ENCODE measurements at regions not wholly inside any gene's neighbourhood (a gene's known extent, or its start where the extent isn't known, plus 50 kb on each side); places are given as distances from the start of the nearest gene placed in this dataset.

GRCh38 chr6:140833408-140833807, 1299.3 kb upstream of the GJE1 start:
- Histone ChIP-seq H3K27ac (ENCODE audit: low read depth, low read length) (no peak overlapping the region), H3K27me3 (ENCODE audit: insufficient read depth, low read length) (no peaks in the 10 kb centered on the region), H3K9me3 (ENCODE audit: low read depth, low read length) (no peaks in the 10 kb centered on the region), H3K4me1 (ENCODE audit: insufficient read depth, low read length) (peaks cover 5% of the 10 kb centered on the region), H3K79me2 (ENCODE audit: insufficient read depth, low read length) (no peaks in the 10 kb centered on the region), H2AFZ (ENCODE audit: low read length) (peak overlapping the region; percentile 71), H3K4me2 (ENCODE audit: insufficient read depth, low read length) (no peak overlapping the region), H3K4me3 (ENCODE audit: insufficient read depth, low read length) (no peak overlapping the region), H4K20me1 (ENCODE audit: insufficient read depth, low read length) (no peaks in the 10 kb centered on the region), H3K36me3 (ENCODE audit: insufficient read depth, low read length) (no peaks in the 10 kb centered on the region)
- DNase-seq (ENCODE audit: insufficient read length, low spot score, missing footprints), result no peak
- no peak for TF ChIP-seq CTCF (IDR thresholded peaks at IDR 0.05; ENCODE audit: extremely low read depth, low read depth, low read length)

- peak; percentile 11 for DNase-seq (ENCODE audit: insufficient read length, low spot score, missing footprints)
- no peaks in the 10 kb centered on the region for H4K20me1 ChIP-seq (ENCODE audit: insufficient read depth, low read length)
- no peak for TF ChIP-seq CTCF (IDR thresholded peaks at IDR 0.05; ENCODE audit: extremely low read depth, low read depth, low read length)
- H3K9me3 ChIP-seq (ENCODE audit: low read depth, low read length), result no peaks in the 10 kb centered on the region
- H3K79me2 ChIP-seq (ENCODE audit: insufficient read depth, low read length), result no peaks in the 10 kb centered on the region
- H3K27ac ChIP-seq (ENCODE audit: low read depth, low read length), result no peak overlapping the region
- H3K4me3 ChIP-seq (ENCODE audit: insufficient read depth, low read length), result no peak overlapping the region
- no peaks in the 10 kb centered on the region for H3K36me3 ChIP-seq (ENCODE audit: insufficient read depth, low read length)
- H3K4me2 ChIP-seq (ENCODE audit: insufficient read depth, low read length), result no peak overlapping the region
- no peak overlapping the region for H2AFZ ChIP-seq (ENCODE audit: low read length)
- no peaks in the 10 kb centered on the region for H3K27me3 ChIP-seq (ENCODE audit: insufficient read depth, low read length)
- peaks cover 5% of the 10 kb centered on the region for H3K4me1 ChIP-seq (ENCODE audit: insufficient read depth, low read length)
Observed at GRCh38 chr6:140830666-140831065, 1302.1 kb upstream of the GJE1 start.

GRCh38 chr6:140828856-140829255, 1303.9 kb upstream of the GJE1 start:
- no peak overlapping the region for H3K27ac ChIP-seq (ENCODE audit: low read depth, low read length)
- H3K4me3 ChIP-seq (ENCODE audit: insufficient read depth, low read length), result no peak overlapping the region
- H3K9me3 ChIP-seq (ENCODE audit: low read depth, low read length), result no peaks in the 10 kb centered on the region
- H4K20me1 ChIP-seq (ENCODE audit: insufficient read depth, low read length), result no peaks in the 10 kb centered on the region
- H3K4me2 ChIP-seq (ENCODE audit: insufficient read depth, low read length), result no peak overlapping the region
- no peak for TF ChIP-seq CTCF (IDR thresholded peaks at IDR 0.05; ENCODE audit: extremely low read depth, low read depth, low read length)
- H3K79me2 ChIP-seq (ENCODE audit: insufficient read depth, low read length), result no peaks in the 10 kb centered on the region
- H3K27me3 ChIP-seq (ENCODE audit: insufficient read depth, low read length), result no peaks in the 10 kb centered on the region
- H3K4me1 ChIP-seq (ENCODE audit: insufficient read depth, low read length), result peaks cover 5% of the 10 kb centered on the region
- no peaks in the 10 kb centered on the region for H3K36me3 ChIP-seq (ENCODE audit: insufficient read depth, low read length)
- DNase-seq (ENCODE audit: insufficient read length, low spot score, missing footprints), result peak; percentile 9
- no peak overlapping the region for H2AFZ ChIP-seq (ENCODE audit: low read length)

- Histone ChIP-seq H3K79me2 (ENCODE audit: insufficient read depth, low read length) (no peaks in the 10 kb centered on the region), H4K20me1 (ENCODE audit: insufficient read depth, low read length) (no peaks in the 10 kb centered on the region), H3K9me3 (ENCODE audit: low read depth, low read length) (no peaks in the 10 kb centered on the region), H3K36me3 (ENCODE audit: insufficient read depth, low read length) (no peaks in the 10 kb centered on the region), H3K27me3 (ENCODE audit: insufficient read depth, low read length) (no peaks in the 10 kb centered on the region), H3K4me1 (ENCODE audit: insufficient read depth, low read length) (no peaks in the 10 kb centered on the region), H3K27ac (ENCODE audit: low read depth, low read length) (no peak overlapping the region), H3K4me2 (ENCODE audit: insufficient read depth, low read length) (no peak overlapping the region), H2AFZ (ENCODE audit: low read length) (no peak overlapping the region), H3K4me3 (ENCODE audit: insufficient read depth, low read length) (no peak overlapping the region)
- DNase-seq (ENCODE audit: insufficient read length, low spot score, missing footprints), result no peak
- TF ChIP-seq CTCF (IDR thresholded peaks at IDR 0.05; ENCODE audit: extremely low read depth, low read depth, low read length), result no peak
Observed at GRCh38 chr6:140827593-140827992, 1305.1 kb upstream of the GJE1 start.
